GM21526 (cell line): ENCODE measurements at regions not wholly inside any gene's neighbourhood (a gene's known extent, or its start where the extent isn't known, plus 50 kb on each side); places are given as distances from the start of the nearest gene placed in this dataset.

Experiments
- ATAC-seq: cut with Tn5 transposase; IDR thresholded peaks from one replicate; pipeline ENCODE4 v1.9.1; 2021; ENCODE audit warnings: moderate library complexity; ENCODE audit not compliant: unreplicated experiment, low FRiP score

GRCh38 chr5:61734001-61734400, 401.9 kb downstream of the ZSWIM6 start:
- no peak for ATAC-seq

- no peak for ATAC-seq
Measured at GRCh38 chr5:61734966-61735365, 402.9 kb downstream of the ZSWIM6 start.

- no peak for ATAC-seq
Measured at GRCh38 chr5:61735531-61735930, 403.5 kb downstream of the ZSWIM6 start.

GRCh38 chr5:61735995-61736394, 403.9 kb downstream of the ZSWIM6 start:
- no peak for ATAC-seq

- ATAC-seq = no peak
Measured at GRCh38 chr5:61737301-61737963, 405.4 kb downstream of the ZSWIM6 start.

GRCh38 chr5:61737964-61738340, 405.9 kb downstream of the ZSWIM6 start:
- ATAC-seq = no peak

GRCh38 chr5:61738446-61738845, 406.4 kb downstream of the ZSWIM6 start:
- ATAC-seq = no peak

GRCh38 chr5:61744690-61745619, 412.9 kb downstream of the ZSWIM6 start:
- ATAC-seq = no peak

- ATAC-seq = no peak
Measured at GRCh38 chr5:61746831-61747575, 414.9 kb downstream of the ZSWIM6 start.

- ATAC-seq = no peak
Measured at GRCh38 chr5:61748121-61748520, 416.1 kb downstream of the ZSWIM6 start.

GRCh38 chr5:61748651-61749050, 416.6 kb downstream of the ZSWIM6 start:
- no peak for ATAC-seq

- ATAC-seq = no peak
Measured at GRCh38 chr5:61752588-61752987, 420.5 kb downstream of the ZSWIM6 start.

- no peak for ATAC-seq
Measured at GRCh38 chr5:61754792-61755191, 422.7 kb downstream of the ZSWIM6 start.

GRCh38 chr5:61755726-61756222, 423.7 kb downstream of the ZSWIM6 start:
- ATAC-seq = no peak

- ATAC-seq = no peak
Measured at GRCh38 chr5:61758711-61759110, 426.7 kb downstream of the ZSWIM6 start.

GRCh38 chr5:61765471-61765870, 433.4 kb downstream of the ZSWIM6 start:
- ATAC-seq = no peak

- no peak for ATAC-seq
Measured at GRCh38 chr5:61766141-61766540, 434.1 kb downstream of the ZSWIM6 start.

- ATAC-seq = no peak
Measured at GRCh38 chr5:61767231-61768080, 435.4 kb downstream of the ZSWIM6 start.

GRCh38 chr5:61768692-61769281, 436.7 kb downstream of the ZSWIM6 start:
- peak; percentile 96 for ATAC-seq

GRCh38 chr5:61771062-61771461, 439.0 kb downstream of the ZSWIM6 start:
- ATAC-seq = no peak
